ENCODE measurements at regions not wholly inside any gene's neighbourhood (a gene's known extent, or its start where the extent isn't known, plus 50 kb on each side); places are given as distances from the start of the nearest gene placed in this dataset.

- Histone ChIP-seq H3F3A (replicated peaks; ENCODE audit: low read depth) (no peaks in the 10 kb centered on the region), H3K79me2 (replicated peaks; ENCODE audit: insufficient read depth) (no peaks in the 10 kb centered on the region), H3K27me3 (ENCODE audit: insufficient read depth) (no peaks in the 10 kb centered on the region), H3K9me2 (ENCODE audit: insufficient read depth) (0 out of 2 replicates have a peak, but pooled peaks cover 5% of the 10 kb centered on the region), H3K27ac (ENCODE audit: low read depth) (no peak overlapping the region), H3K36me3 (ENCODE audit: insufficient read depth) (no peaks in the 10 kb centered on the region), H3K4me1 (ENCODE audit: insufficient read depth) (no peaks in the 10 kb centered on the region), H4K20me1 (replicated peaks; ENCODE audit: insufficient read depth) (no peaks in the 10 kb centered on the region), H2AFZ (no peak overlapping the region), H3K4me2 (no peak overlapping the region), H3K4me3 (no peak overlapping the region)
- TF ChIP-seq EZH2phosphoT487 (IDR thresholded peaks at IDR 0.05; ENCODE audit: unreplicated experiment) (no peak), JUNB (IDR thresholded peaks at IDR 0.05; ENCODE audit: unreplicated experiment) (no peak), ZNF331 (CRISPR knock-in tag; IDR thresholded peaks at IDR 0.05; ENCODE audit: low read depth) (no peak), NANOG (IDR thresholded peaks at IDR 0.05; ENCODE audit: borderline replicate concordance) (no peak), EZH2 (IDR thresholded peaks at IDR 0.05; ENCODE audit: low read depth, unreplicated experiment) (no peak), CTCF (conservative IDR thresholded peaks at IDR 0.05; ENCODE audit: low read depth in 2 of 2) (no peak), ZNF462 (CRISPR knock-in tag; IDR thresholded peaks at IDR 0.05) (no peak), CREB1 (CRISPR knock-in tag; IDR thresholded peaks at IDR 0.05; ENCODE audit: low read depth) (no peak), ETS1 (IDR thresholded peaks at IDR 0.05) (no peak), POLR2AphosphoS5 (IDR thresholded peaks at IDR 0.05; ENCODE audit: low read depth) (no peak)
- Mint-ChIP-seq H3K4me3 (no peak overlapping the region), H3K27me3 (ENCODE audit: insufficient read depth, low read depth, poor library complexity) (peaks cover 1% of the 10 kb centered on the region), H3K4me1 (peaks cover 4% of the 10 kb centered on the region), H3K9me3 (peaks cover 2% of the 10 kb centered on the region; the same call in 1 of the 3 replicates), H3K27ac (no peak overlapping the region), H3K36me3 (ENCODE audit: low read depth) (peaks cover 3% of the 10 kb centered on the region; the same call in 1 of the 3 replicates)
- ATAC-seq (no peak), DNase-seq (ENCODE audit: low spot score) (no peak)
Observed at GRCh38 chr9:91065231-91066041, 263.8 kb downstream of the SYK start.
